Stimulated activated naive CD4-positive, alpha-beta T cell treated with Interleukin-2 at 50 U/mL for 16 hours (primary cell): ENCODE measurements at regions not wholly inside any gene's neighbourhood (a gene's known extent, or its start where the extent isn't known, plus 50 kb on each side); places are given as distances from the start of the nearest gene placed in this dataset.

Experiments used
- DNase-seq: peaks from one replicate; lab custom pipeline; 2025; lab: John Stamatoyannopoulos, UW

DNA sequence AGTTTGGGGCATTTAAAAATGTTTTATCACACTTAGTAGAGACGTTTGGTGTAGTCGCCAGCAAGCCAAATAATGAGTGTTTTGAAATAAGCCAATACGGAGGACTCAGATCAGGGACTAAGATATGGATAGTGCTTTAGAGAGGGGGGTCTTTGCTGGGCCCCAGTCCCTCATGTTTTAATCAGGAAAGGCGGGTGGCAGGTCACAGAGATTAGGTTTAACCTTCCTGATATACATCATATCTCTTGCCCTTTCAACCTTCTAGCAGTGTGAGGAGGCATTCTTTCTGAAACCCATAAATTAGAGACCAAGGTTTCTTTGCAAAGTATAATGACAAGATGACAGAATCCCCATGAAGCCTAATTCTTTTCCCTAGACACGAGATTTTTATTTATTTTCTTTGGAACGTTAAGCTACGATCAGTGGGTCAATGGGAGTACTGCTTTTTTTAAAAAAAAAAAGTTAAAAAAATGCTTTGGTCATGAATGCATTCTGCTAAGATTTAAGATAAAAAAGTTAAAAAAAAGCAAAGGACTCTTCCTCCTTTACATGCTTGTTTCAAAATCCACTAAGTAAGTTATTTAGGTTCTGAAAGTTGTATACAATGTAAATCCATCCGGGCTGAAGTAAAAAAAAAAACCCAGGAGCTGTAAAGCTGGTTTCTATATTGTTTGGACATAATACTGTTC is 572.1 kb upstream of the SALL1 start:
- DNase-seq = no peak

DNA sequence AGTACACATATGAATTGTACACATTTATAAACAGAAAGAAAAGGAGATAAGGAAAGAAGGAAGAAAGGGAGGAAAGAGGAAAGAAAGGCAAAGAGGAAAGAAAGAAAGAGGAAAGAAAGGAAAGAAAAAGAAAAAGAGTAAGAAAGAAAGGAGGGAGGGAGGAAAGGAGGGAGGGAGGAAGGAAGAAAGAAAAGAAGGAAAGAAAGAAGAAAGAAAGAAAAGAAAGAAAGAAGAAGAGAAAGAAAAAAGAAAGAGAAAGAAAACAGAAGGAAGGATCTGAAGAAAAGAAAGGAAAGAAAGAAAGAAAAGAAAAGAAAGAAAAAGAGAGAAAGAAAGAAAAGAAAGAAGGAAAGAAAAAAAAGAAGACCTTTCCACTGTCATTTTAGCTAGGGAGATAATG is 571.4 kb upstream of the SALL1 start:
- DNase-seq = no peak

DNA sequence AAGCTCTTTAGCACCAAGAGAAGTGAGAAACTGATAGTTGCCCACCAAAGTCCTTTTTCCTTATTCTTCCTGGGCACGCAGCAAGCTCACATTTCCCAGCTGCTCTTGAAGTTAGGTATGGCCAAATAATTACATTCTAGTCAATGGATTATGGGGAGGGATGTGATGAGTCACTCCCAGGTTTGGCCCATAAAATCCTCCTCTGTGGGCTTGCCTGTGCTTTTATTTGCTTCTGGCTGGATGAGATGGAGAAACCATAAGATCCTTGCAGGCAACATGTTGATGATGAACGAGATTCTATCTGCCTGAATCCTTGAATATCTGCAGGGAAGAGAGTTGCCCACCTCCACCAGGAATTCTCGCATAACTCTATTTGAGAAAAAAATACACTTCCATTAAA is 568.3 kb upstream of the SALL1 start:
- no peak for DNase-seq

DNA sequence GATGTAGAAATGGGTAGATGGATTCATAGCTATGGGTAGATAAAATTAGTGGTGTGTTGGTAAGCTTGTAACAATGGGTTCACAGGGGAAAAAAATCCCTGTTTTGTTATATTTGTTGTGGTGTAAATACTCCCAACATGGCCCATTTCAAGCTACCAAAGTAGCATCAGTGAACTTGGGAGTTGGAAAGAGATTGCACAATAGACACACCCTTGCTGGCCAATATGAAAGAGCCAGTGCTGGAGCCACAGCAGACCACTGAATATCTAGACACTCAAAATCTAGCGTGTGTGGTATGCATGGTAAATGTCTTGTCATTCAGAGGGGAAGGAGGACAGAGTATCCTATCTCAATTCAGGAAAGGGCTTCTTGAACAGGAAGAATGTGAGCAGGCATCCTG is 565.1 kb upstream of the SALL1 start:
- DNase-seq = no peak

DNA sequence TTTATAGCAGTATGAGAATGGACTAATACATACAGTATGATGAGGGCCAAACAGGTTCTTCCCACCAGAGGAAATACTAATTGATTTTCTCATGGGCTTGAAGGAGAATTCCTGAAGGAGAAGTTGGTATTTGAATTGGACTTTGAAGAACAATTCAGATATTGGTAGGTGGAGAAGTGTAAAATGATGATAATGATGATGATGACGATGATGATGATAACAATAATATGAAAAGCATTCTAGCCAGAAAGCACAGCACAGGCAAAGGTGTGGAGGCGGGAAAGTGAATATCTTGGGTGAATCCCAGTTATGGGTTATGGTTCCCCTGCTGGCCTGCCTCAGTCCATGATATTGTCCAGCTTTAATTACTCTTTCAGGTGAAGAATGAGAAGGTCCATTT is 562.4 kb upstream of the SALL1 start:
- DNase-seq = no peak

DNA sequence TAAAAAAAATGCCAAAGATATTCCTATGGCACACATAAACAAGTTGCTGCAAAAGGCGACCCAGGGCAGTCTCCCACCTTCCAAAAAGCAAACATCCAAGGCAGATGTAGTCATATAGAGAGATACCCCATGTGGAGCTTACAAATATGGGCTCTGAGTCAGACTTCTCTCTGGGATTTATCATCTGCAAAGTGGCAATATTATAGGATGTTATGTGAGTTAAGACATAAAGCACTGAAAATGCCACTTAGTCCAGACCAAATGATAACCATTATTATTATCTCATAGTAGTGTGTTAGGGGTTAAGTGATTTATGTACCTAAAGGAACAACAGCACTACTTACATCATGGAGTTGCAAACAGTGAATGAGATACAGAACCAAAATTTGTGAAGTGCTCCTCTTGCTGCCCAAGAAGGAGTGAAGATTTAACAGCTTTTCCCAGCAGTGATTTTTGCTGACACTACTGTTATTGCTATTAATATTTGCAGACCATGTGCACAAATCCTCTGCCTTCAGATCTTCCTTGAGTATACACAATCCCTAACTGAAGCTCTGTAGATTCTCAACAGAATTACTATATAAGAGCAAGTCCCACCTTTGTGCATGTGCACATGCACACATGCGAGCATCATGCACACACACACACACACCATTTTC is 560.0 kb upstream of the SALL1 start:
- DNase-seq = no peak

DNA sequence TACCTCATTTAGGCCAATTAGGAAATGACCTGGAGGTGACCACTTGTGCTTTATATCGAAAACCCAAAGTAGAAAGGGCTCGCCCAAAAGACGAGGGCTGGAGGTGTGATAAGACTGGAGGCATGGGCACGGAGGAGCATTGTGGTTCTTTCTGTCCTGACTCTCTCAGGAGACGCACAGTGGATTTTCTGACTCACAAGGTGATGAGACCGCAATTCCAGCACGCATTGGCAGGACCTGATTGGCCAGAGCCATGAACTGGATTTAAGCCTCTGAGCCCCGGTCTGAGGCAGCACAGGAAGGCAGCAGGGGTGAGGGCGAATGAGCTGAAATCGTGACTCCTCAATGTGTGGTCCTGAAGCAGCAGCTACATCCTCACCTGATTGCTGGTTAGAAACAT is 559.1 kb upstream of the SALL1 start:
- no peak for DNase-seq

DNA sequence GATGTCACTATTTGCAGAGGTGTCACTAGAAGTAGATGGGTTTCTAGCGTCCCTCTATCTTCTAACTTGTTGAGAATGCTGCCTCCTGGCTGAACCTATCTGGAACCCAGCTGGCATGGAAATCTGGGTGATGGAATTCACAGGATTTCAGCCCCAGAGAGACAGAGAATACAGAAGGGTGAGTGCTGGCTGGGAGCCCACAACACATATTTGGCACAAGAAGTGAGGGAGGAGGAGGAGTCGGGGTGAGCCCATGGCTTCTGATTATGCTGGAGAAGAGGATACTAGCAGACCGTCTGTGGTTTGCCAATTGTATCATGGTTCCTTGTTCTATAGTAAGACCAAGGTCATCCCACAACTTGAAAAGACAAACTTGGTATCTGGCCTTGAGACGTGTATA is 557.8 kb upstream of the SALL1 start:
- no peak for DNase-seq

DNA sequence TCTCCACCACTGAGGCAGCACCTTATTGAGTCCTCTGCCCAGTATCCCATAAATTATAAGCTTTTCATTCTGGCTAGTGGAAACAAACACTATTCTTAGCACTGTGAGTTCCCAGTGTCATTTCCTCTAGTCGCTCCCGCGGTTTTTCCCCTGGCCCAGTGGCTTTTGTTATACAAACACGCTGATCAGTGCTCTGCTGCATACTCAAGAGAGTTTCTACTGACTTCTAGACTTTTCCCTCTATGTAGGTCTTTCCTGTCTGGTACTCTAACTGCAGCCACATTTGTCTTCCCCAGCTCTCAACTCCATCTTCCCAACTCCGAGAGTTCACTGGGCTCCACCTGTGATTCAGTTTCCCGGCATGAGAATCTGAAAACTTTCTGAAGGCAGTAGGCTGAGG is 556.6 kb upstream of the SALL1 start:
- DNase-seq = no peak

DNA sequence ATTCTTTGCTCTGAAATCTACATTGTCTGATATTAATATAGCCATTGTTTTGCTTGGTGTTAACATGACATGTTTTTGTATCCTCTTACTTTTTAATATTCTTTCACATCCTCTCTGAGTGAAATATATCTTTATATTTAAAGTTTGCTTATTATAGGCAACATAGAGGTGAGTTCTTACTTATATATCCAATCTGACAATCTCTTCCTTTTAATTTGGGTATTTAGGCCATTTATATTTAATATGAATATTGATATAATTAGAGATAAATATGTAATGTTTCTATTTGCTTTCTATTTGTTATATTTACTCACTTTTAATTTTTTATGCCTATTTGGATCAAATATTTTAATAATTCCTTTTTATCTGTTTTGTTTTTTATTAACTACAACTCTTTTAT is 554.1 kb upstream of the SALL1 start:
- no peak for DNase-seq

DNA sequence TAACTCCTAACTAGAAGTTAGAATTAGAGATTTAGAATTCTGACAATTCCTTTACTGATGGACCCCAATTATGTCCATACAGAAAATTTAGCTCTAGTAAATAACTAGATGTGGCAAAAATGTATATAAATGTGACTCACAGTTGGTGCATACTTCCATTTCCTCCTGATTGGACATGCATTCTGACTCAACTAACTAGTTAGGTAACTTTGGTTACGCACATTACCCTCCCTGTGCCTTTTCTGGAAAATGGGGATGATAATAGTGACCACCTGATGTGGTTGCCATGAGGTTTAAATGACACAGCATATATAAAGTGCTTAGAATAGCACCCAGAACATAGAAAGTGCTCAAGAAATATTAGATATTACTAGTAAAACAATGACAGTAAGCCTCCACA is 550.0 kb upstream of the SALL1 start:
- DNase-seq = no peak

DNA sequence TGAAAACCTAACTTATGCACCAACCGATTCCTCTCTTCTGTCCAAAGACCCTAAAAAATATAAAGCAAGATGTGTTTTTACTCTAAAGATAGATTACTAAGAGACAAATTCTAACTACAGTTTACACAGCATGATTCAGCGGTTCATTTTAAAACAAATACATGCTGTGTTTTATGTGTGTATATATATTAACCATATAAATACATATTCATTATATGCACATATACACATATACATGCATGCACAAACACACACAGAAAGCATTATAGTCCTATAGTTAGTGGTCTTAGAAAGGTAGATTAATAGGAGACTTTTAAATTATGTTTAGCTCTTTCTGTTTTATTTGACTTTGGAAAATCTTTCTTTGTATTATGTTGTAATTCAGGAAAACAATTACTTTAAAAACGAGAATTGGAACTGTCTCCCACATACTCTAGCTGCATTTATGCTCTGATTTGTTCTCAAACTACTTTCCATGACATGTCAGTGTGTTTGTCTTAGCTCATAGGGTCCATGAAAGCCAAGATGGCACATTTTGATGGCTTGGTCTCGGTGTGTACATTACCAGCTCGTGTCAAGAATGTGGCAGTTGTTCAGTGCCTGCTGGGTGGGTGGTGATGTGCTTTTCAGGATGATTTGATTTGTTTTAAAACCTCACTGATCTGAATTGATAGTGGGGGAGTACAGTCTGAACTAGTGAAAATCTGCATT is 548.8 kb upstream of the SALL1 start:
- no peak for DNase-seq

DNA sequence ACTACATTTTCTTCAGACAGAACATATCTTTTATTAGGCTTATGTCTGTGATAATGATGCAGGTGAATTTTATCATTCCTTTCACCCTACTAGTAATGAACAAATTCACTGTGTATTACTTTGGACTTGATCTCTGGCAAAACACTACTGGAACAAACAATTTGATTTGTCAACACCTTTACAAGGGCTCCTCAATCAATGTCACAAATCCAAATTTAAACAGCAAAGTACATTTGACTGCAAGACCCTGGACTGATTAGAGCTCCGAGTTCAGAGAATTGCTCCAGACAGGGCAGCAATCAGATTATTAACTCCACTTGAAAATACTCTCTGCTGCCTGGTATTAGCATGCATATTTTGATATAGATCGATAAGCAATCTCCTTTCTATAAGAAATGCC is 547.6 kb upstream of the SALL1 start:
- DNase-seq = no peak

DNA sequence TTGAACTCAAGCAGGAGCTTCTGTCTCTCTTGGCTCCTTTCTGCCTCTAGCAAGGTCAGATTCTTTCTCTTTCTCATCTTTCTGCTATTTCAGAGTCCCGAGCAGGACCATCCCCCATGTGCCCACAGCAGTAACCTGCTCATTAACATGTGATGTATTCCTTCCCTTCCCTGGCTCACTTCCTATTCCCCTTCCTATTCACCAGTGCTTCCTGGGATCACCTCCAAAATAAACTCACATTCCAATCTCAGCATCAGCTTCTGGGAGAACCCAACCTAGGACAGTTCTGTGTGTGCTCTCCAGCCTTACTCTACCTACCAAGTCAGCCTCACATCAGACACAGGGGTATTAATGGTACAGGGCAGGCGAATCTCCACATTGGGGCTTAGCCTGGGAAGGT is 546.4 kb upstream of the SALL1 start:
- no peak for DNase-seq

DNA sequence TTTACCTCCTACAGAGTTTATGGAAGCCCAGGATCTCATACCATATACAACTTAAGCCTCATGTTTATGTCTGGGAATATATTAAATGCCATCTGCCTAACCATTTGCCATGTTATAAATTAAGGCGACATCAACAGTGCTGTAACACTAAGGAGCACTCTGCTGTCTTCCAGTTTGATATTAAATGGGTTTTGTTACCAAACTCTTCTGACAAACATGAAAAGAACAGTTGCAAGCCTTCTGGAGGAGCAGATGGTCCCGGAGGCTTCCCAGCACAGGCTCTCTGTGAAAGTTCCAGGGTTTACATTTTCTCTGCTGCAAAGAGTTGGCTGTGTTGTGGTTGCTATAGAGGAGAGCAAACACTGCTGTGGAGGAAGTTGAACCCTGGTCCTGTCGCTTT is 545.3 kb upstream of the SALL1 start:
- DNase-seq = no peak

DNA sequence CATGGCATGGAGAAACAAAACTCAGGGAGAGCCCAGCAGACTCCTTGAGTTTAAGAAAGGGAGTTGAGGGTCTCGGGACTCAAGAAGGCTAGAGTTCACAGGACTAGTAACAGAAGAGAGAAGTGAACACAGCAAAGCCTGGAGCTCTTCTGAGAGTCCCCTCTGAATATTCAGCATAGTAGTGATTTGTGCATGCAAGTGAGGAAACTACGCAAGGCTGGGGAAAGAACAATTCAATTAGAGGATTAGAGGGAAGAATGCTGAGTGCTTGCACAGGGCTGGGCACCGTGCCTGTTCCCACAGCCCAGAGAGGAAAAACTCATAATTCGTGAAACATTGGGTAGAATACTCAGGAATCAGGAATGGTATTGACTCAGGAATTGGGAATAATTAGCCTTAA is 540.0 kb upstream of the SALL1 start:
- DNase-seq = no peak

DNA sequence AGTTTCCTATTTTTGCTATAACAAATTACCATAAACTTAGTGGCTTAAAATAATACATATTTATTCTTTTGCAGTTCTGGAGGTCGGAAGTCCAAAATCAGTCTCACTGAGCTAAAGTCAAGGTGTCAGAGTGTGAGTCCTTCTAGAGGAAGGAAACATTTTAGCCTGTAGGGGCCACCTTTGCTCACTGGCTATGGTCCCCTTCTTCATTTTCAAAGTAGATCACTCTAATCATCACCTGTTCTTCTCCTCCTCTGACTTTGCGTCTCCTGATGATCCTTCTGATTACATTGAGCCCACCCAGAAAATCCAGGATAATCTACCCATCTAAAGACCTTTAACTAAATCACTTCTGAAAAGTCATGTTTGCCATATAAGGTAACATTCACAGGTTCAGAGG is 534.4 kb upstream of the SALL1 start:
- no peak for DNase-seq

DNA sequence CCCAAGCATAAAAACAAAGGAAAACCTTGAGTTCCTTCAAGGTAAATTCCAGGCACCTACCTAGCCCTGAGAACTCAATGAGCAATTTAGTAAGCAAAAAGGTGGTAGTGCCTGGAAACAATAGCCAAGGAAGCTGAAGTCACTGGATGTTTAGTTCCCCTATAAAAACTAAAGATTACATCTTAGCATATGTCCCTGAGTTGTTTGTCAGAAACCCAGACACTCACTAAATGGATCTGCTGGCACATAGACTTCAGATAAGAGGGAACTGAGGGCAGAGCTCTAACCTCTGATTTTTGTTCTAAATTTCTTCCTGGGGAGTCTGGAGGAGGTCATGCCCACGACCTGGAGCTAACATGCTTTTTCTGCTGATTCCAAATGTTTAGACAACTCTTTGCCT is 532.8 kb upstream of the SALL1 start:
- no peak for DNase-seq

DNA sequence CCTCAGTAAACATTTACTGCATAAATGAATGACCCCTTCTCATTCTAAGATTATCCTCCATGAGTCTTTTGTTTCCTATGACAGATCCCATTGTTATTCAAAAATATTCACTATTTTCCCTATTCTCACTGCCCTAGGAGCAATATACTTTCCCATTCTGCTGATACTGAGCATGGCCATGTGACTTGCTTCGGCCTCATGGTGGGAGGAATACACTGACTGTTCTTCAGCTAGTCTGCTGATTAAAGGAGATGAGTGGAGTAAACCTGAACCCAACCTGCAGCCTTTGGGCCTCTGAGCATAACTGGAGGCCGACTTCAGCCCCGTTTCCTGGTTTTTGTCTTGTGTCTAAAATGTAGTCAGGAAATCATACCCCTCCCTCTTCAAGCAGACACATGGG is 531.8 kb upstream of the SALL1 start:
- DNase-seq = no peak

DNA sequence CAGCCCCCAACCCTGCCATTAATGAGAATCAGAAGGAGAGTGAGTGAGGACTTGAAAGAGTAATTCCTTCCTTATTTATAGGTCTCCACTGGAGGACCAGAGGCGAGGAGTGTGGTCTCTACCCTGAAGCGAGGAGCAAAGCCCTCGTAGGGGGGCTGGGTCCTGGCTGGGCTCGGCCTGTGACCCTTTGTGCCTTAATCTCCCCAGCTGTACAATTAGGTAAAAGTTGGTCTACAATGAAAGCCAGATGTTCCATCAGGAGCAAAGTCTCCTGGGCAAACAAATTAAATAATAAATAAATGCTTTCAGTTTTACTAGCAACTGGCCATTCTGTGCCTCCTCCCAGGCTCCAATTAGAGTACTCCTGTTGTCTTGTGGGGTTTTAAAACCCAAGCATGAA is 523.5 kb upstream of the SALL1 start:
- DNase-seq = no peak

DNA sequence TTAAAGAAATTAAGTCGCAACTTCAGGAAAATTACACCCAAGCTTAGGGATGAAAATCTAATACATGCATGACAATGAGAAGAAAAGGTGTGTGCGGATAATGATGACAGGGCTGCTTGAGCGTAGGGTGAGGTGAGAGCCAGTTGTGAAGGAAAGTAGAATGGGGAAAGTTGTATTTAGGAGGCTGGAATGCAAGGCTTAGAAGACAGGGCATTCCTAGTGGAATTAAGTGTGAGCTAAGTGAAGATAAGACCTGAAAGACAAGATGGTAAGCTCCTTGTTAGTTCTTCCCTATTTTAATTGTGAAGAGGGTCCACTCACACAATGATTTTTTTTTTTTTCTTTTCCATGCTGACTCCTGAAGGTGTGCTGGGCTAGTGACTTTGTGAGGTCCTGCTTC is 519.5 kb upstream of the SALL1 start:
- no peak for DNase-seq

DNA sequence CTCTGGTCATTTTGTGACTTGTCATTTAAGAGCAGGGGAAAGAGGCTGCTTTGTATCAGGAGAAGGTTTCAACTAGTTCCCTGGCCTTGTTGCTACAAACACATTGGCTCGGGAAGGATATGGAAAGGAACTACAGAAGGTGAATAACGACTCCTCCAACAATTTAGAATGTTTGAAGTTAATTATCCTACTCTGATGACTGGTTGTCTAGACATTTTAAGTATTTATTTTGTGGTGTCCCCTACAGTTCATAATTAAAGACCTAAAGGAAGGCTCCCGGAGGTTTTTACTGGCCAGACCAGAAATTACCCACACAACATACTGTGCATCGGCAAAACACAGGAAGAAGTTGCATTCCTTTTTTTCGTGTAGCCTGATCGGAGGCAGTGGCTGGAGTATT is 515.8 kb upstream of the SALL1 start:
- DNase-seq = no peak

DNA sequence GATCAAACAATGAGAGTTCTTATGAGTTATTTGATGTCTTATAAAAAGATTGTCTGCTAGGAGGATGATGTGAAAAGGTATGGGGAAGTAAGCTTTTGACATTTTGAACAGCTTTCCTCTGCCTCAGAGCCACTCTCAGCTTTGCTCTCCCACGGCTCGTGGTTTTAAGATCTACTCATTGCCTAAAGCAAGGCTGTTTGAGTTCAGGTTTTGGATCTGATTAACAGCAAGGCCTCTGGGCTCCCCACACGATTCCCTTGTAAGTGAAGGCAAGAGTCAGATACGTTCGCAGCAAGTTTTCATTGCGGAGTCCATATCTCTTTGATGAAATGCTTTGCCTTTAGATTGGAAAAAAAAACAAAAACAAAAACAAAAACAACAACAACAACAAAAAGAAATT is 515.0 kb upstream of the SALL1 start:
- DNase-seq = no peak
